ENCODE measurements at regions not wholly inside any gene's neighbourhood (a gene's known extent, or its start where the extent isn't known, plus 50 kb on each side); places are given as distances from the start of the nearest gene placed in this dataset.

GRCh38 chr3:53999725-54000124 is 108.1 kb upstream of the SELENOK start:
- POLR2A ChIA-PET, result no interaction called here
- intact Hi-C loops (cut with DNase I, micrococcal nuclease), result no loop called here
- TF ChIP-seq CTCF (IDR thresholded peaks at IDR 0.05), result no peak
- Histone ChIP-seq H3K27ac (ENCODE audit: low read depth in 1 of 2, low read length in 2 of 2) (no peak overlapping the region), H3K36me3 (ENCODE audit: insufficient read depth, low read length) (no peaks in the 10 kb centered on the region), H3K27me3 (ENCODE audit: control insufficient read depth in 1 of 2, insufficient read depth in 2 of 2, low read length in 2 of 2) (peaks cover 0 to 10% of the 10 kb centered on the region in 2 experiments), H3K4me3 (ENCODE audit: low read length) (no peak overlapping the region), H3K9me3 (ENCODE audit: control insufficient read depth in 1 of 2, insufficient read depth in 1 of 2, low read length in 2 of 2) (no peaks in the 10 kb centered on the region), H3K4me1 (ENCODE audit: insufficient read depth, low read length) (no peaks in the 10 kb centered on the region)
- CTCF ChIA-PET, result no interaction called here
- Mint-ChIP-seq H3K27me3 (peaks cover 20% of the 10 kb centered on the region), H3K27ac (no peak overlapping the region), H3K36me3 (ENCODE audit: low read depth) (no peaks in the 10 kb centered on the region), H3K4me1 (ENCODE audit: low read depth) (no peaks in the 10 kb centered on the region), H3K9me3 (no peaks in the 10 kb centered on the region), H3K4me3 (no peak overlapping the region)
- no peak for ATAC-seq (ENCODE audit: poor library complexity)
- no peak for DNase-seq

GRCh38 chr3:53998980-53999379 is 107.3 kb upstream of the SELENOK start:
- Mint-ChIP-seq H3K27ac (no peak overlapping the region), H3K9me3 (no peaks in the 10 kb centered on the region), H3K4me1 (ENCODE audit: low read depth) (no peaks in the 10 kb centered on the region), H3K27me3 (peaks cover 20% of the 10 kb centered on the region), H3K36me3 (ENCODE audit: low read depth) (no peaks in the 10 kb centered on the region), H3K4me3 (no peak overlapping the region)
- Histone ChIP-seq H3K4me1 (ENCODE audit: insufficient read depth, low read length) (no peaks in the 10 kb centered on the region), H3K36me3 (ENCODE audit: insufficient read depth, low read length) (no peaks in the 10 kb centered on the region), H3K9me3 (ENCODE audit: control insufficient read depth in 1 of 2, insufficient read depth in 1 of 2, low read length in 2 of 2) (no peaks in the 10 kb centered on the region), H3K27ac (ENCODE audit: low read depth in 1 of 2, low read length in 2 of 2) (no peak overlapping the region), H3K4me3 (ENCODE audit: low read length) (no peak overlapping the region), H3K27me3 (ENCODE audit: control insufficient read depth in 1 of 2, insufficient read depth in 2 of 2, low read length in 2 of 2) (peaks cover 0 to 10% of the 10 kb centered on the region in 2 experiments)
- ChIA-PET CTCF (no interaction called here), POLR2A (no interaction called here)
- DNase-seq (no peak), ATAC-seq (ENCODE audit: poor library complexity) (no peak)
- no peak for TF ChIP-seq CTCF (IDR thresholded peaks at IDR 0.05)
- intact Hi-C loops (cut with DNase I, micrococcal nuclease), result no loop called here

- intact Hi-C loops (cut with DNase I, micrococcal nuclease), result no loop called here
- H3K4me3 Mint-ChIP-seq, result no peak overlapping the region
- Histone ChIP-seq H3K4me1 (ENCODE audit: insufficient read depth, low read length) (no peaks in the 10 kb centered on the region), H3K4me3 (ENCODE audit: low read length) (no peak overlapping the region), H3K36me3 (ENCODE audit: insufficient read depth, low read length) (no peaks in the 10 kb centered on the region), H3K27me3 (ENCODE audit: control insufficient read depth in 1 of 2, insufficient read depth in 2 of 2, low read length in 2 of 2) (peaks cover 0 to 10% of the 10 kb centered on the region in 2 experiments), H3K27ac (ENCODE audit: low read depth in 1 of 2, low read length in 2 of 2) (no peak overlapping the region), H3K9me3 (ENCODE audit: control insufficient read depth in 1 of 2, insufficient read depth in 1 of 2, low read length in 2 of 2) (no peaks in the 10 kb centered on the region)
- TF ChIP-seq CTCF (IDR thresholded peaks at IDR 0.05), result no peak
- H3K36me3 Mint-ChIP-seq (ENCODE audit: low read depth), result no peaks in the 10 kb centered on the region
- DNase-seq, result no peak
- H3K27ac Mint-ChIP-seq, result no peak overlapping the region
- no peaks in the 10 kb centered on the region for H3K9me3 Mint-ChIP-seq
- ChIA-PET CTCF (no interaction called here), POLR2A (no interaction called here)
- ATAC-seq (ENCODE audit: poor library complexity), result no peak
- no peaks in the 10 kb centered on the region for H3K4me1 Mint-ChIP-seq (ENCODE audit: low read depth)
- H3K27me3 Mint-ChIP-seq, result peaks cover 20% of the 10 kb centered on the region
Observed at GRCh38 chr3:53997476-53997875, 105.8 kb upstream of the SELENOK start.

Measured in CD4-positive, alpha-beta T cell (primary cell).